H7 (cell line): ENCODE measurements at regions not wholly inside any gene's neighbourhood (a gene's known extent, or its start where the extent isn't known, plus 50 kb on each side); places are given as distances from the start of the nearest gene placed in this dataset.
"Not testable (repeated sequence)": the region's sequence is repeated elsewhere in the genome, so short reads cannot be mapped to it uniquely, and the experiment has no call there.

Experiments used
- DNase-seq: peaks from one replicate; pipeline ENCODE4 v3.0.0; 2012
- H3K27me3 ChIP-seq: 2 replicates; pipeline ENCODE4 v1.6.0; 2011; ENCODE audit warnings: mild to moderate bottlenecking, low read length; ENCODE audit not compliant: control insufficient read depth, insufficient read depth
- H3K36me3 ChIP-seq: replicated peaks from 2 replicates; pipeline ENCODE4 v1.5.1; 2011; ENCODE audit warnings: low read length; ENCODE audit not compliant: control insufficient read depth, insufficient read depth
- H3K4me3 ChIP-seq: 2 replicates; pipeline ENCODE4 v1.5.1; 2011; ENCODE audit warnings: low read depth, mild to moderate bottlenecking, control low read depth, low read length, moderate library complexity; ENCODE audit not compliant: insufficient read depth

DNA sequence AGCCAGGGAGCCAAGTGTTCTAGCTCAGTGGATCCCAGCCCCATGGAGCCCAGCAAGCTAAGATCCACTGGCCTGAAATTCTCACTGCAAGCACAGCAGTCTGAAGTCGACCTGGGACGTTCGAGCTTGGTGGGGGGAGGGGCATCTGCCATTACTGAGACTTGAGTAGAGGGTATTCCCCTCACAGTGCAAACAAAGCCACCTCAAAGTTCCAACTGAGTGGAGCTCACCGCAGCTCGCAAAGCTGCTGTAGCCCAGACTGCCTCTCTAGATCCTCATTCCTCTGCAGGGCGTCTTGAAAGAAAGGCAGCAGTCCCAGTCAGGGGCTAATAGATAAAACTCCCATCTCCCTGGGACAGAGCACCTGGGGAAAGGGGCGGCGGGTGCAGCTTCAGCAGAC, 226.3 kb downstream of the ZIC3 start:
- Histone ChIP-seq H3K4me3 (no peak overlapping the region), H3K27me3 (no peaks in the 10 kb centered on the region), H3K36me3 (no peaks in the 10 kb centered on the region)
- DNase-seq = no peak

DNA sequence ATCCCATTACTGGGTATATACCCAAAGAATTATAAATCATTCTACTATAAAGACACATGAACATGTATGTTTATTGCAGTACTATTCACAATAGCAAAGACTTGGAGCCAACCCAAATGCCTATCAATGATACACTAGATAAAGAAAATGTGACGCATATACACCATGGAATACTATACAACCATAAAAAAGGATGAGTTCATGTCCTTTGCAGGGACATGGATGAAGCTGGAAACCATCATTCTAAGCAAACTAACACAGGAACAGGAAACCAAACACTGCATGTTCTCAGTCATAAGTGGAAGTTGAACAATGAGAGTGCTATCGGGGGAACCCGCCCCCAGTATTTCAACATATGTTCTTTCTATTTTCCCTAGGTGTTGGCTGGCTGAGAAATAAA, 232.0 kb downstream of the ZIC3 start:
- not testable (repeated sequence) for H3K4me3 ChIP-seq, DNase-seq, H3K27me3 ChIP-seq, H3K36me3 ChIP-seq

DNA sequence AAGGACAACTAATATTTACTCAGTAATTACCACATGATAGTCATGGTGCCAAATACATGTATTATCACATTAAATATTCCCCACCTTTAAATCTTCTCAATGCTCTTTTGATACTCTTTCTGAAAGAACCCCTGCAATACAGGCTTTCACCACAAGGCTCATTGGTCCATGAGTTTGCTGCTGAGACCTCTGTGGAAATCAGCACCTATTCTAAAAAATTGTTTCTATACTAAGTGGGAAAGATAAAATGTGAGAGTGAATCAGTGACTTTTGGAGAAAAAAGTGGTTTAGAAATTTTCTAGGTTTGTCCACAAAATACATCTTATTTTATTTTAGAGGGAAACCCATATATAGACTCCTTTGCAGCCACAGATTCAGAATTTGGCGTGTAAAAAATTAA, 257.3 kb downstream of the ZIC3 start:
- Histone ChIP-seq H3K36me3 (no peaks in the 10 kb centered on the region), H3K27me3 (no peaks in the 10 kb centered on the region), H3K4me3 (no peak overlapping the region)
- peak; percentile 4 for DNase-seq

DNA sequence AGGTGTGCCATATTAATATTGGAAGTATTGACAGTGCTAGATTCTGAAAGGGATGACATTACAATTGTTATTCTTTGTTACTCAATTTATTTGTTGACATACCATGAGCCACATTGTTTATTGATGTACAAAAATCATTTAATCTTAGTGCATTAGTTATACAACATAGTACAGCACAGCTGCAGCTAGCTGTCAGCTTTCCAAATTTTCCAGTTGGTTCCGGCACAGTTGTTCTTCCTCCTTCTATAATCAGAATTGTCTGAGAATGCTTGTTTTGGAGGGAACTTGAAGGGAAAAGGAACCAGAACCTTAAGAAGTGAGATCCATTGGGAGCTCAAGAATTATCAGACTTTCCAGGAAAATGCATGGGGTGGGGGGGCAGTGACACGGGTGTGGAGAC, 281.4 kb downstream of the ZIC3 start:
- no peaks in the 10 kb centered on the region for H3K36me3 ChIP-seq
- H3K4me3 ChIP-seq = no peak overlapping the region
- H3K27me3 ChIP-seq = peaks cover 2% of the 10 kb centered on the region; the same call in 1 of the 2 replicates
- DNase-seq = no peak

DNA sequence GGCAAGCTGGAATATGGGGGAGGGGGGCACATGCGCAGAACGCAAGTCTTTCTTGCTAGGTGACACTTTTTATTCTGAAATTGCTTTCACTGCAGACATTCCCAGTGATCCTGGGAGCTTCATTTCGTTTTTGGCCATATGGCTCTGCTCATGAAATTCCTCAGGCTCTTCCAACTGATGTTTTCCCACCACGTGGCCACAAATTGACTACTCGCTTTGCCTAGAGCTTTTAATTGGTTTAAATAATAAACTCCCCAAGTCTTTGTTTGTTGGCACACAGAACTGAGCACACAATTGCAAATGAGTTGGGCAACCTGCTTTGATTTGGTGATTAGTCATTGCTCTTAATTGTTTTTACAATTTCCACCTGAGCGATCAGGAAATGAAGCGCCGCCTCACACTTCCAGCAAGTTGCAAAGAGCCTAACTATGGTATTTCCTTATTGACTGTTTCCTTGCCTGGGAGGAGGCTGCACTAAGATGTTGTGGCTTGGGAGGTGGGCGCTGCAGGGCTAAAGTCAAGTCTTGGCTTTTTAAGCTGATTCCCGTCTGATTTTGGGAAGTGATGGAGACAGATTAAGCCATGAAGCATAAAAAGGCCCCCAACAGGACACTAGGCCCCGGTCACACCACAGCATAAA, 282.5 kb downstream of the ZIC3 start:
- no peak for DNase-seq
- Histone ChIP-seq H3K27me3 (peaks cover 2% of the 10 kb centered on the region; the same call in 1 of the 2 replicates), H3K36me3 (no peaks in the 10 kb centered on the region), H3K4me3 (no peak overlapping the region)

DNA sequence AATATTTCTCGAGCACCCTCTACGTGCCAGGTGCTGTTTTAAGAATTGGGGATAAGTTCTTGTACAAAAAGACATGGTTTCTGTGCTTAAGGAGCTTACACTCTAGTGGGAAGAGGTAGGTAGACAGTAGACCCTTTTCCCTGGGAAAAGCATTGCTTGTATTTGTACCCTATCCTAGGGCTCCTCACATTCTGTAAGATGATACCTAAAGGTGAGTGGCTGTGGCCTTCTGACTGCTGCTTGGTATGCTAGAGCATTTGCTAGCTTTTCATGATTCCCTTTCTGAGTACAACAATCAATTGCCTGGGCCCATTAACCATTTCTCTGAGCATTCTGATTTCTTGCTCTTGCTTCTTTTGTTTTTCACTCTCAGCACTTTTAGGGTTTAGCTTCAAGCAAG, 286.6 kb downstream of the ZIC3 start:
- H3K27me3 ChIP-seq = no peaks in the 10 kb centered on the region
- DNase-seq = no peak
- no peaks in the 10 kb centered on the region for H3K36me3 ChIP-seq
- no peak overlapping the region for H3K4me3 ChIP-seq

DNA sequence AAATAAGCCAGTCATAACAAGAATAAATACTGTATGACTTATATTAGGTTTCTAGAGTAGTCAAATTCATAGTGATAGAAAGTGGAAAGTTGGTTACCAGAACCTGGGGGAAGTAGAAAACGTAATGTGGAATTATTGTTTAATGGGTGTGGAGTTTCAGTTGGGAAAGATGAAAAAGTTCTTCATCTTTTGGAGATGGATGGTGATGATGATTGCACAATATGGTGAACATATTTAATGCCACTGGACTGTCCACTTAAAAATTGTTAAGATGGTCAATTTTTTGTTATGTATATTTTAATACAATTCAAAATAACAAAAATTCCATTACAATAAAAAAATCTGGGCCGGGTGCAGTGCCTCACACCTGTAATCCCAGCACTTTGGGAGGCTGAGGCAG, 289.6 kb downstream of the ZIC3 start:
- no peak for DNase-seq
- Histone ChIP-seq H3K27me3 (no peaks in the 10 kb centered on the region), H3K36me3 (no peaks in the 10 kb centered on the region), H3K4me3 (no peak overlapping the region)

DNA sequence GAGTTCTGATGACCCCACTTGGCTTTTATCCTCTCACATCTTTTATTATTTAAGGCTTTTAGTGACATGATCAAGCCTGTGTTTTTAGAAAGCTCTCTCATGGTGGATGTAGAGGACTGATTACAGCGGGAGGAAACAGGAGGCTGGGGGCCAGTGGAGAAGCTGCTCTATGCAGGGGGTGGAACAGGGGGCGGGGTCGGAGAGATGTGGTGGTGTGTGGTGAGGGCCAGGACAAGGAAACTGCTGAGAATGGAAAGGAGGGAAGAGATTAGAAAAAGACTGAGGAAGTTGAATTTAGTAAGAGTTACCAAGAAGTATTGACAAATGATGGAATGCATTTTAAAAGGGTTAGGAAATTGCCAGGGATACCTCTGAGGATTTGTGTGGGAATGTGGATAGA, 292.2 kb downstream of the ZIC3 start:
- Histone ChIP-seq H3K27me3 (no peaks in the 10 kb centered on the region), H3K36me3 (no peaks in the 10 kb centered on the region), H3K4me3 (no peak overlapping the region)
- DNase-seq = no peak

DNA sequence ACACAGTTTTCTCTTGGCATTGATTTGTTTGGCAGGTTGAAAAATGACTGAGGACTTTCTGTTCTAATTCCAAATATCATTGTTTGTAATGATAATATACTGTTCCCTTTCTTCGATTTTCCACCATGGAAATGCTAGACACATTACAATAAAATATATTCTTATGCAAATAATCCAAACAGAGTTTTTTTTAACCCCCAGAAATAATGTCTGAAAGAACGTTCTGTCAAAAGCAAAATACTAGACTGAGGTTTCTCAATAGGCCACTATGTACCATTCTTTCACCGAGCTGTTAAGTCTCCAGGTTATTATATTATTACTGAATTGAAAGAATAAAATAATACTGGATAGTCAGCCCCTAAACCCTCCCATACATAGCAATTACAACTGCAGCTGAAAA, 312.5 kb downstream of the ZIC3 start:
- Histone ChIP-seq H3K27me3 (no peaks in the 10 kb centered on the region), H3K36me3 (no peaks in the 10 kb centered on the region), H3K4me3 (no peak overlapping the region)
- DNase-seq = no peak

DNA sequence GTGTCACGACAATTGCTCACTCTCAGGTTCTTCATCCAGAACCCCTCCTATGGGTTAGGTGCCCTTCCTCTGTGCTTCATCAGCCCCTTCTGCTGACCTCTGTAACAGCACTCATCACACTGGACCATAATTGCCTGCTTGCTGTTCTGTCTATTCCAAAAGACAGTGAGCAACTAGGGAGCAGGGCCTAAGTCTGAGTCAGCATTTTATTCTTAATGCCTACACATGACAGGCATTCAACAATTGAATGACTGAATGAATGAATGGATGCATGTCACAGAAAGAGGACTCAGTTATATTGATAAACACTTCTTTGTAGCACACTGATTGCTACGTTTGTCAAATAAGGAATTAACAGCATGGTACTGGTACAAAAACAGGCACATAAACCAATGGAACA, 317.0 kb downstream of the ZIC3 start:
- DNase-seq = no peak
- Histone ChIP-seq H3K4me3 (no peak overlapping the region), H3K36me3 (no peaks in the 10 kb centered on the region), H3K27me3 (no peaks in the 10 kb centered on the region)

DNA sequence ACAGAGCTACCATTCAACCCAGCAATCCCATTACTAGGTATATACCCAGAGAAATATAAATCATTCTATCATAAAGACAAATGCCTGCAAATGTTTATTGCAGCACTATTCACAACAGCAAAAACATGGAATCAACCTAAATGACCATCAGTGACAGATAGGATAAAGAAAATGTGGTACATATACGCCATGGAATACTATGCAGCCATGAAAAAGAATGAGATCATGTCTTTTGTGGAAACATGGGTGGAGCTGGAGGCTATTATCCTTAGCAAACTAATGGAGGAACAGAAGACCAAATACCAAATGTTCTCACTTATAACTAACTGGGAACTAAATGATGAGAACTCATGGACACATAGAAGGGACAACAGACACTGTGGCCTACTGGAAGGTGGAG, 318.9 kb downstream of the ZIC3 start:
- DNase-seq, H3K4me3 ChIP-seq, H3K27me3 ChIP-seq, H3K36me3 ChIP-seq: not testable (repeated sequence)

DNA sequence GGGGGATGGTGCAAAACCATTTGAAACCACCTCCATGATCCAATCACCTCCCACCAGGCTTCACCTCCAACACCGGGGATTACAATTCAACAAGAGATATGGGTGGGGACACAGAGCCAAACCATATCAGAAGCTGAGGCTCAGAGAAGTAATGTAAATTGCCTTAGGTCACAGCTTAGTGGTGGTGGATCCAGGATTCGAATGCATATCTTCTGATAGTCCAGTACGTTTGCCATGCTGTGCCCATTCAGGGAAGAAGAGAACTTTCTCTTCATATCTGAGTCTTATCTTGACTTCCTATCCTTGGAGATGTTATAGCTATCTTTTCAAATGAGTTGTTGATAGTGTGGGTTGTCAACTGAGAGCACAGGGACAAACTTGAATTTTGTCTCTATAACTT, 325.5 kb downstream of the ZIC3 start:
- no peak overlapping the region for H3K4me3 ChIP-seq
- no peaks in the 10 kb centered on the region for H3K27me3 ChIP-seq
- DNase-seq = no peak
- H3K36me3 ChIP-seq = no peaks in the 10 kb centered on the region

DNA sequence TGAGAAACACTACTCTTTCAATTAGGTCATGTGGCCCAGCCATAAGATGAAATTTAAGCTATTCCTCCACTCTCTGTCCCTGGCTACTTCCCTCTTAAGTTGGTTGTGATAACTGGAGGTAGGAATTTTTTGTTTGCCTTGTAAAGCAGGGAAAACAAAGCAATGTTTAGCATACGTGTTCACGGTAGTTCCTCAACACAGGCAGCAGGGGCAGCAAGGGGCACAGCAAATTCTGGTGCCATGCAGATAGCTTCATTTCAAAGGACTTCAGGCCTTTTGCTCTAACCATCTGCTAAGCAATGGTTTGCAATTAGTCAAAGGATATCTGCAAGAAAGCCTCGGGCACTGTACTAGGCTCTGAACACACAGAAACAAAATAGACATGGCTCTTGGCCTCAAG, 330.2 kb downstream of the ZIC3 start:
- Histone ChIP-seq H3K27me3 (no peaks in the 10 kb centered on the region), H3K4me3 (no peak overlapping the region), H3K36me3 (no peaks in the 10 kb centered on the region)
- DNase-seq = peak; percentile 31

DNA sequence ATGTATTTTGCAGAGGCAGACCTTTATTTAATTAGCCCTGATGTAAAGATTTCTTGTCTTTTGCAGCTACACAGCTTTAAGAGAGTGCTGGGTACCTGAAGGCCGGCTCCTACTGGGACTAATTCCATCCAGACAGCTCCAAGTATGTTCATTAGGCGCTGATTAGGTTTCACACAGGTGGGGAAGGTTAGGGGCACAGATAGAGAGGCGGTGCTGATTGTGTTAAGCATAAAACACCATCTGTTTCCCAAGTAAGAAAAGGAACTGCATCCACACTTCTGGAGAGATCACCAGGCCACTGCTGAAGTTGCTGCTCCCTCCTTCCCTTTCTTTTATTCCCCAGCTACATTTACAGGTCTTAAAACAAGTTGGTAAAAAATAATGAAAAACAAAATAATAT, 349.5 kb downstream of the ZIC3 start:
- no peak for DNase-seq
- Histone ChIP-seq H3K27me3 (no peaks in the 10 kb centered on the region), H3K4me3 (no peak overlapping the region), H3K36me3 (no peaks in the 10 kb centered on the region)

DNA sequence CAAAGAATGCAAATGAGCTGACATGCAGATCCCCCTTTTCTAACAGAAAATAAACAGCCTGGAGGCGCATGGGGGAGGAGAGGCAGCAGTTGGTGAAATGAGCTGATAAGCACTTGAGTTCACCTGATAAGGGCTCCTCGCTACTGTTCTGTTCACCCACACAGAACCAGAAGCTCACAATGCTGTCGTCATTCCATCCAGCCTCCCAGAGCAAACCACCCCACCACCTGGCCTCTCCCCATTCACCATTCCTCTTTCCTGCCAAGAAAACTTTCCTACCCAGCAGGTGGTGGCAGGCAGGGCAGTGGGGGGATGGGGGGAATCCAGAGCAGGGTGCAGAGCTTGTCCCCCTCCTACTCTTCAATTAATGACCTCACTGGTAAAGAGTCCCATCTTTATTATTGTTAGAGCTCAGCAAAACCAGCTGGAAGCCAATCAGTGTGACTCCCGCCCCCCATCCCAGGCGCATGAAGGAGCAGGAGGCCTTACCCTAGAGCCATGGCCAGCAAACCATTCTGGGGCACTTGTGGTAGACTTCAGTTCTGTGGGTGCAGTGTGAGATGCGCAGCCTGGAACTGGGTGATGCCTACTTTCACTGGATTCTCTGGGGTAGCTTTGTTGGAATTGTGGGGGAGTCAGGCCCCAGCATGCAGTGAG, 350.3 kb downstream of the ZIC3 start:
- Histone ChIP-seq H3K27me3 (no peaks in the 10 kb centered on the region), H3K4me3 (no peak overlapping the region), H3K36me3 (no peaks in the 10 kb centered on the region)
- peak; percentile 13 for DNase-seq

DNA sequence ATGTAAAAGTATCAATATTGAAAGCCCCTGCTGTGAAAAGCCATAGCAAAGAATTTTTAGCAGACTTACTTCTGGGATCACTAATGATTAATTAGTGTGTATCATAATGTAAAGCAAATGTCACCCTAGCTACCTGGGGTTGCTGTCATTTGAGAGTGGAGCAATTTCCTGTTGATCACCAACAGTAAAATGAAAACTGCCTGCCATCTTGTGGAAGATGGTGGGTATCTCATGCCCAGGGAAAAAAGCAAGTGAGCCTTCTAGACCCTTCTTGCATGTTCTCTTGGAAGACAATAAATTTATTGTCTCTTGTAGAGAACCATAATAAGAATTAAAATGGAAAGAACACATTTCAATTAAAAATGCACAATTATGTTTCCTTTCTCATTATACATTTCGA, 360.2 kb downstream of the ZIC3 start:
- peak; percentile 48 for DNase-seq
- no peak overlapping the region for H3K4me3 ChIP-seq
- no peaks in the 10 kb centered on the region for H3K36me3 ChIP-seq
- no peaks in the 10 kb centered on the region for H3K27me3 ChIP-seq
